ENCODE measurements at regions not wholly inside any gene's neighbourhood (a gene's known extent, or its start where the extent isn't known, plus 50 kb on each side); places are given as distances from the start of the nearest gene placed in this dataset.

DNA sequence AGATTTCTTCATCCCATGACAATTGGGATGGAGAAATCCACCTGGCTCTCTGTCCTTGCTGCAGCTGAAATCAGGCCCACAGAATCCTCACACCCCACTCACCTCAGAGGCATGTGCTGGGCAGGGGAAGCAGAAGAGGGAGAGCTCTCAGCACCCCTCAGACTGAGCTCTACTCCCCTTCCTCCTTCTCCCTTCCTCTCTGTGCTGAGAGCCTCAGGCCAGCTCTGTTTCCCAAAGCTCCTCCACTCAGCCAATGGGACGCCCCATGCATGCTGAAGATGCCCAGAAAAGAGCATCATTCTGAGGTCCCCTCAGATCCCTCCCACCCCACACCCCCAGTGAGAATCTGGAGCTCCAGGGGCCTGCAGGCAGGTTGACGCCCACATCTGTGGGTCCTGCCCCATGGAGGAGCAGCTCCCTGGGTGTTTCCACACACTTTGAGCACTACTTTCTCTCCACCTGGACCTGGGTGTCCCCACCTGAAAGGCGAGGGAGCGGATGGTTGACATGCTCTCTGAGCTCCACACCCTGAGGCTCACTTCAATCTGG is 637.7 kb upstream of the ID2 start:
- DNase-seq (ENCODE audit: low read depth), result no peak

DNA sequence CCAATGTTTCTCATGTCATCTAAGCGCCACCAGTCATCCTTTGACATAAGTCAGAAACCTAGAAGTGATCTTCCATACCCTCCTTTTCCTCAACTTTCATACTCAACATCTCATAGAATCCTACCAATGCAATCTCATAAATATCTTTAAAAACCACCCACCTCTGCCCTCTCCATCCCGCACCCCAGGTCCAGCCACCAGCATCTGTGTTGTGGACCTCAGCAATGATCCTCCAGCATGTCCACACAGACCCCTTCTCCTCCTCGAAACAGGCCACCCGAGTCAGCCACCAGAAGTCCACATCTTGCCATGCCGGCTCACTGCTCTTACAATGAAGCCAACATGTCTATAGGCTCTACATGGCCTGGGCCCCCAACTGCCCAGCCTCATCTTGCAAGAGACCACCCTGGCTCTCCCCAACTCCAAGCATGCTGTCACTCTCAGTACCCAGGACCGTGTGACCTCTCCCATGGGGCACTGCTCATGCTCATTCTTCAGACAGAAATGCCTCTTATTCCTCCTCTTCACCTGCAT is 636.7 kb upstream of the ID2 start:
- DNase-seq (ENCODE audit: low read depth), result no peak

DNA sequence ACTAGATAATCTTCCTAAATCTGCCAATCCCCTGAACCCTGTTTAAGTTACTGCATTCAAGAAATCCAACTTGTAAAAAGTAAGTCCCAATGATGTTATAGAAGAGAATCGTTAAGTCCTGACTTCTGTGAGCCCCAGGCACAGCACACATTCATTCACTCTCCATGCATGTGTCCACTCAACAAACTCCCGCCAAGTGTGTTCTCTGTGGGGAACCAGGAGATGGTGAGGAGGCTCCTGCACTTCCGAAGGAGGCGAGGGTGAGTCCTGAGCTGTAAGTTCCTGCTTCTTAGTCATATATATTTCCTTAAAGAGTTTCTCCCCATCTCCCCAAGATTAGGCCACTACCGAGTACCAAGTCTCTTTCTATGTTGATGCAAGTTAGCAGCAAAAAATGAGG is 635.0 kb upstream of the ID2 start:
- no peak for DNase-seq (ENCODE audit: low read depth)

DNA sequence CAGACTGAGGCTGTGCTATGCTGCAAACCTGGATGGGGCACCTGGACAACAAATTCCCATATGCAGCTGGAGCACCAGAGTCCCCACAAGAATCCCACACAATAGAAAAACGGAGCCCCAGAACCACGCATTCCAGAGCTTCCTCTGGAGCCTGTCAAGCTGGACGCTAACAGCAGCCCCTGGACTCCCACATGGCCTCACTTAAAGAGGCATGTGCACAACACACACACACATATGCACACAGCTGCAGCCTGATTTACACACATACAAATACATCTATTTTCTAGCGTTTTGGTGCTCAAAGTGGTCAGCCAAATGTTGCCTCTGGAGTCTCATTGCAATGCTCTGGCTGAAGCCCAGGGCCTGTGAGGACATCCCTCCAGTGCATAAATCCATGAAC is 632.7 kb upstream of the ID2 start:
- no peak for DNase-seq (ENCODE audit: low read depth)

DNA sequence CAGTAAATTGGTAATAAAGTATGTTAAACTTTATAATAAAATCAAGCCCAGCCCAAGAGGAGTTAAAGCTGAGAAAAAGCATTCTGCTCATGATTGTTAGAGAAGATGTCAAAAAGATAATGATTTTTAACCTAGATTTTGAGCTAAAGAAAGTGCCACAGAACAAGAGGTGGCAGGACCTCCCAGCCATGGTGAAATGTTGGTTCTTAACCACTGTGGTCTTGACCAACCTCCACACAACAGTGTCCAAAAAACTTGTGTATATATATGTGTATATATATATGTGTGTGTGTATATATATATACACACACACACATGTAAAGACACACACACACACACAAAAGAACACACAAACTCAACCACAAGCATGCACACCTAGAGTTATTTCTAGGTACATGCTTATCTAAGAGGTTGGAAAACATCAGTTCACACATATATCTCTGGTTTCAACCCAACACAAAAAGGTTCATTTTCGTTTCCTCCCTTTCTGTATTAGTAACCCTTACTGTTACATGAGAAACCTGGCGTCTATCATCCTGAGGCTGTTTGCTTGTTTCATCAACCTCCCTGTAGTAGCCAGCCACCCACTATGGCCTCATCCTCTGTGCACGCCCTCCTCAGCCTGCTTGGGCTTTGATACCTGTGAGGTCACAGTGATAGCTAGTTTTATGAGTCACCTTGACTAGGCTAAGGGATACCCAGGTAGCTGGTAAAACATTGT is 631.8 kb upstream of the ID2 start:
- DNase-seq (ENCODE audit: low read depth), result no peak

DNA sequence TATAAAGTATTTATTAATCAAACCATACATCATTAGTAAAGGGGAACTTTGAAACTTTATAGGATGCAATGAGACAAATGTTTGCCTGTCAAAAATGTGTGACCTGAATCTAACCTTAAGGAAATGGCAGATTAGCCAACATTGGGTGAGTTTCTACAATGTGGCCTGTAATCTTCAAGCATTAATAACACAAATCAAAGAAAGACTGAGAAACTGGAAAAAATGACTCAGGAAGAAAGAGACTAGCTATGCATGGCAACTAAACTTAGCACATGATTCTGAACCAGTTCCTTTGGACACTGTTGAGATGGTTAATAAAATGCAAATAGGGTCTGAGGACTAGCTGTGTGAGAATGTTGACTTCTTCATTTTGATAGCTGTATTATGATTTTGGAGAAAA is 628.6 kb upstream of the ID2 start:
- no peak for DNase-seq (ENCODE audit: low read depth)

DNA sequence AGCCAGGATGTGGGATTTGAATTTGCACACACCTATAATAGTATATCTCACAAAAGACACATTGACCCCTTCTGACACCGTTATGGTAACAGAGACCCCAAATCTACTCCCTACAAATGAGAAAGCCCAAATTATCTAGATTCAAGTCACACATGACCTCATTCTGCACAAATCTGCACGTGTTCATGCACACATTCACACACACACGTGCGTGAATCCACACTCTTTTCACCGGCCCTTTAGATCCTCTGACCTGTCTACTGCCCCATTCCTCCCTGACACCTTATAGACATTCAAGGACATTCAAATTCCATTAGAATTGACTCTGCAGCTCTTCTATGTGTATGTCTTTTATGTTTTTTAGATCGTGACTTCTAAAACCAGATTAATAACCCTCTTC is 627.8 kb upstream of the ID2 start:
- no peak for DNase-seq (ENCODE audit: low read depth)

DNA sequence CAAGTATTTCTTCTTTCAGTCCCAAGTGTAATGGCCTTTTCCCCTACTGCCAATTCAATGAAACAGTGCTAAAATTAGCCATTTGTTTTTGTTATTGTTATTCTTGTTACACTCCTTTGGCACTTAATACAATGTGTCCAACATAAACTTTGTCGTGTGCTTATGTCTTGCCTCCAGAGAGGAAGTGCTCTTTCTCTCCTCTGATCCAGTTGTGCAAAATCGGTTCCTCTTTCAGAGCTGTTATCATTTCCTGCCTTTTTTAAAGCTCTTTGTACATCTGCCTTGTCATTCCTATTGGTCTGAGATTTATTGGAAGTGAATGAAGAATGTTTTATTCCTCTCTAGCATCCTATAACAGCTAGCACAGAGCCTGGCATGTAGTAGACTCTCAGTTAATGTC is 623.2 kb upstream of the ID2 start:
- DNase-seq (ENCODE audit: low read depth), result no peak

DNA sequence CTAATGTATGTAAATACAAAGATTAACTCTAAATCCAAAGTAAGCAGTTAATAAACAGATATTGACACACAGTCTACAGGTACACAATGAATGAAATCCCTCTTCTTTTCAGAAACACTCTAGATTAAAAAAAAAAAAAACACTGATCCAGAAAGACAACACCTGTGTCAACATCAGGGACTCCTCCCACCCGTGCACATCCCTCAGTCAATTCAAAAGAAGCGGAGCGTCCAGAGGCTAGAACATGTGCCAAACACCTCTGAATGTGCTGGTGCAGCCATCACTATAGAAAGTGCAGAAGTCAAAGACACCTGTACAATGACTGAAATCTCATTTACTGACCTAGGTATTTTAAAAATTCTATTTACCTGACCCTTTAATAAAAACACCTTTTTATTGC is 622.6 kb upstream of the ID2 start:
- DNase-seq (ENCODE audit: low read depth), result no peak

DNA sequence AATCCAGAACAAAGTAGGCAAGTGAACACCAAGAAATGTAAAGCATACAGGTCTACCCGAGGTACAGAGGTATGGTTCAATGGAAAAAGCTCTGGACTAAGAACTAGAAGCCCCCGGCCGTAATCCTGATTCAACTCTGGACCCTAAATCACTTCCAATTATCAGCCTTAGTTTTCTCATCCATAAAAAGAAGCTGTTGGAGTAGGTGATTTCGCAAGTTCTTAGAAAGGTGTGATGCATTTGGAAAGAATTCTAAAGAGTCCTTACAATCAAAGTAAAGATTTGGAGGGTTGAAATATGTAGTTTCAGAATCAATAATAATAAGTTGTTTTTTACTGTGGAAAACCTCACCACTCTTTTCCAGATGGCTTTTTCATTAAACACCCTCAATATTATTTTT is 622.1 kb upstream of the ID2 start:
- DNase-seq (ENCODE audit: low read depth), result no peak

DNA sequence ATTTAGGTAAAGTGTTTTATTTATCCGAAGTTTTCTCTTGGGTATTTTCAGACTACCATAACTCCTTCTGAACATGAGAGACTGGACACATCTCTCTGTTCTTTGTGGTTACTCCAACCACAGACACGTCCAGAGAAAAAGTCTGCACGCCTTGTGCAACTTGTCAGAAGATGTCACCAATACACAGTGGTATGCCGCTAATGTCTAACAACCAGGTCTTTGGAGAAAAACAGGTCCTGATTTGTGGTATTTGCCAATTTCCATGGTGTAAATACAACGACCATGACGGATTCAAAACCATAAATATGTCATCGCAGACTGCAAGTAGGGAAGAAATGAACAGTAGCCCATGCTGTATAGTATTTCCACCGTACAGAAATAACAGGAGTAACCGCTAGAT is 620.6 kb upstream of the ID2 start:
- DNase-seq (ENCODE audit: low read depth), result no peak

DNA sequence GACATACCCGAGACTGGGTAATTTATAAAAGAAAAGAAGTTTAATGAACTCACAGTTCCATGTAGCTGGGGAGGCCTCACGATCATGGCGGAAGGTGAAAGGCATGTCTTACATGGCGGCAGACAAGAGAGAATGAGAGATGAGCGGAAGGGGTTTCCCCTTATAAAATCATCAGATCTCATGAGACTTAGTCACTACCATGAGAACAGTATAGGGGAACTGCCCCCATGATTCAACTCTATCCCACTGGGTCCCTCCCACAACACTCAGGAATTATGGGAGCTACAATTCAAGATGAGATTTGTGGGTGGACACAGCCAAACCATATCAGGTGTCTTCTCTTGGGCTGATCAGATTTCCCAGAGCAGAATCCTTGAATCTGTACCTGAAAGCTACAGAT is 617.3 kb upstream of the ID2 start:
- no peak for DNase-seq (ENCODE audit: low read depth)

DNA sequence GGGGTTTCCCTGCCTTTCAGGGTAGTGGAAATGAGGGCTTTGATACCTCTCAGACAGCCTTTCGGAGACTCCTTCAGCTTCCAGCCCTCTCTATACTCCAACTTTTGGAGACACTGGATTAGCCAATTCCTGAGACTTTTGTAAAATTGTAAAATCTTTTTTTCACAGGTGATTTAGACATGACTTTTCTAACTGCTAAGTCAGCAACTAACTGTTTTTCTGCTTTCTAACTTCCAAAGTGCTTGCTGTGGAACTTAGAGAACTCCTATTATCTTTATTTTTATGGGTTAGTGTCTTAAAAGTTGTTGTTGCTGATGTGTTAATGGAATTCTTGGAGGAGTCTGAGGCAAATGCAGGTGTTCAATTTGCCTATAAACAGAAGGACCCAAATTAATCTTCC is 616.7 kb upstream of the ID2 start:
- DNase-seq (ENCODE audit: low read depth), result no peak

DNA sequence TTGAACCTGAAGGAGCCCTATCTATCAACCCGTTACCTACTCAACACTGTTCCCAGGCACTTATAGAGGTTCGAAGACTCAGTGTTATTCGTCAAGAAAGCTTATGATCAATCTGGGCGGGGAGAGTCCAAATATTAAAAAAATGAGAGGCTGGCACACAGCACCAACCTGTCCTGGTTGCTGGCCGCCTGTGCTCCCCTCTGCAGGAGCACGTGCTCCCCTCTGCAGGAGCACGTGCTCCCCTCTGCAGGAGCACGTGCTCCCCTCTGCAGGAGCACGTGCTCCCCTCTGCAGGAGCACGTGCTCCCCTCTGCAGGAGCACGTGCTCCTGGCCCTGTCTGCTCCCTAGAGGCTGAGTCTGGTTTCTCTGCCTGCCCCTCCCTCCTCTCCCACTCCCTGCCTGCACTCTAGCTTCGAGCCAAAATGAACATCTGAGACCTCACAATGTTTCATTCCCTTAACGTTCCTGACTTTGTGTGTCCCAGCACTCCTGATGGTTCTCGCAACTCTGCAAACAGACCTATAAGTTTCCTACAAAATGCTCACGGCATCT is 614.0 kb upstream of the ID2 start:
- no peak for DNase-seq (ENCODE audit: low read depth)

DNA sequence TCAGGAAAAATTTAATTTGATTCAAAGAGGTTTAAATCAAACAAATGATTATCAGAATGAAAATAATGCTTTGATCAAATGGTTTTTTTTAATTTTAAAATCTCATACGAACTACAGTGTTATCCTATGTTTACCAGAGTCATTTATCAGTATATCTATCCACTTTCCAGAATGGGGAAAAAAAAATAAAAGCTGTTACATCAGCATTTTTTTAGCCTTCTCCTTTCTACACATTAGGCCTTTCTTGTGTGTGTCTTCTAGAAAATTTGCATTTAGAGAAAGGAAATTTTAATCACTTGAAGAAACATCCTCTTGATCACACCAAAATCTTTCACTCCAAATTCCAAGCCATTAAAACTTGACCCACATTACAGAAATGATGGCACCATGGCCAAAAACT is 608.9 kb upstream of the ID2 start:
- DNase-seq (ENCODE audit: low read depth), result no peak

DNA sequence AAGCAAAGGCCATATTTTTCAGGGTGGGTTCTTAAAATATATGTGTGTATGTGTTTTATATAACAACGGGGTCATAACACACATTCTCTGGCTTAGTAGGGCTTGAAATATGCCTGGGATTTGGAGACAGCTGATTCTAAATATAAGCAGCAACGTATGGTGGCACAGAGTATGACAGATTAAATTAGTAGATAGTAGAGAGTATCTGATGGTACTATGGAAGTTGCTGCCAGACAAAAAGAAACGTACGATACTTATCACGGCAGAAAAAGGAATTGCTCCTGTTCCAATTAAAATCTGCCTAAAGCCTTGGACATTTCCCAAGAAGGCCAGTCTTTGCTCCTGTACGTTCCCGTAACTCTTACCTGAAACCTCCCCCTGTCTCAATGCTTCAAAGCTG is 607.9 kb upstream of the ID2 start:
- no peak for DNase-seq (ENCODE audit: low read depth)

DNA sequence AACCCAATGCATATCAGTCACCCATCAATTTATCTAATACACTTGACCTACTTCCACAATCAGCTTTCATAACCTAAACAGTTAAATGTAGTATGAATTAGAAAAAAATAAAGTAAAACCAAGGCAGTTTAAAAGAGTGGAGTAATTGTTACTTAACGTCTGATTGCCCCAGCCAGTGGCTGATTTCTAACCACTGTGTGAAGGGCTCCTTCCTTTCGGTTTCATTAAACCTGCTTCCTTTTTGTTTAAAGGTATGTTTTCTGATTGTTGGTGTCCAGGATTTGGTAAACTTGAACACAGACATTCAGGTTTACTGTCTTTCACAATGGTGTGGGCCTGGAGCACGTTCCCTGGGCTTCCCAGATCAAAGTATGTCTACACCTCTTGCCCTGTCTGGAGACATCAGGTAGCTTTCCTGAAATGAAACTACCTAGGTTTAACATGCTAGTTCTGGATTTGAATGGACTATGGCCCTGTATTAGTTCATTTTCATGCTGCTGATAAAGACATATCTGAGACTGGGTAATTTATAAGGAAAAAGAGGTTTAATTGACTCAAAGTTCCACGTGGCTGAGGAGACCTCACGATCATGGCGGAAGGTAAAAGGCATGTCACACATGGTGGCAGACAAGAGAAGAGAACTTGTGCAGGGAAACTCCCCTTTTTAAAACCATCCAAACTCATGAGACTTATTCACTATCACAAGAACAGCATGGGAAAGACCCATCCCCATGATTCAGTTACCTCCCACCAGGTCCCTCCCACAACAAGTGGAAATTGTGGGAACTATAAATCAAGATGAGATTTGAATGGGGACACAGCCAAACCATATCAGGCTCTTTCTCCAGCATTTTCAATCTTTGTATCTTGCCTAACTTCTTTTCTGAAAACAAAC is 605.2 kb upstream of the ID2 start:
- DNase-seq (ENCODE audit: low read depth), result no peak

DNA sequence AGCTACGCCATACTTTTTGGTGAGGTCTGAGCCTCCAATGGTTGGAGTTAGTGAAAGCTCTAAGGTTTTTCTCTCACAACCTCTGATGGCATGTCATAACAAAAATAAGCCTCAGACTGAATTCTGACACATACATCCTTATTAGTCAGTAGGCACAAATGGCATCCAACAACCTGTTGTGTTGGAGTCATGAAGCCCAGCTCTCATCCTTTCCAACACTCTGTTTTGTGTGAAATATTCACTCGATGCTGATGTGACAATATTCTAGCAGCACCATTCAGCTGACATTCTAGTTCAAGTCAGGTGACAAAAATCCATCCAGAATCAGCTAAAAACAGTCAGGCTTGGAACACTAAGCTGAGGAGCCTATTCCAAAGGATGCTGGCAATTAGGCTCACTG is 603.2 kb upstream of the ID2 start:
- DNase-seq (ENCODE audit: low read depth), result no peak

DNA sequence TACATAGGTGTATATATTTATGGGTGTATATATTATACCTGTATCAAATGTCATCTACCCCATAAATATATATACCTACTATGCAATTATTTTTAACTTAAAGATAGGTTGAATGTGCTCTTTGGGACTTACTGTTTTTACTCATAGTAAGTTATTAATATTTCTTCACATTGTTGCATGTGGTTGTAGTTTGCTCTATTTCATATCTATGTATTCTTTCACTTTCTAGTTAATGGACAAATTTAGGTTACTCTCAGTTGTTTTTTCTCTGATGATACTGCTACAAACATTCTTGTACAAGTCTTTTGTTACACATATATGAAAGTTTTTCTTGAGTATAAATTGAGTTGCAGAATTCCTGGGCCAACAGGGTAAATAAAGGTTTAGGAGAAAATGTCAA is 601.8 kb upstream of the ID2 start:
- DNase-seq (ENCODE audit: low read depth), result no peak

DNA sequence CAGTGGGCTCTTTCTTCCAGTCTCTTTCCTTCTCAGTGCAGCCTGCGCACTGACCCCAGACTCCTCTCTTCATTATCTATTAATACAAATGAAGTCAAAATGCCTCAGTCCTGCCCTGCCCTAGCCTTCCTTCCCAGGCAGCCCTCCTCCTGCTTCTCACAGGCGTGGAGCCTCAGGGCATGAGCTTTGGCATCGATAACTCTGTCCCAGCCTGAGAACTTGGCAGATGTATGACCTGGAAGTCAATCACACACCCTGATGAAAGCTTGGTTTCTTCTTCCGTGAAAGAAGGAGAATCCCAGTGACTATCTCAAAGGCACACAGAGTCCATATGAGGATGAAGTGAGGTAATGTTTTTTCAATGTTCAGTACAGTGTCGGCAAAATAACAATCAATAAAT is 600.7 kb upstream of the ID2 start:
- DNase-seq (ENCODE audit: low read depth), result no peak

DNA sequence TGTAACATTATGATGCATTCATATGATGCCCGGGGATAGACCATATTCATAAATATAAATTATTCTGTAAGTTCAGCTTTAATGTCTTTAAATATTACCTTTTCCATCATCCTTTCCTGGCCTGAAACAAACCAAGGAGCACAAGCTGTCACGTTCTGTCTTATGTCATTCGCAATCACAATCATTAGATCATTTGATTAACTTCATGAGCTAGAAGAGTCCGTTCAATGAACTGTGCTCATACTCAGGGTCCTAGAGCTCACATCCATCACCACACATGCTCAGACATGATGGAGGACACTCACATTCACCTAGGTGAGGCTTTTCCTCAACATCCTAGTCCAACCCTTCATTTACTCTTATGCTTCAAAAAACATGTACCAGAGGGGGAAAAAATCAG is 599.0 kb upstream of the ID2 start:
- no peak for DNase-seq (ENCODE audit: low read depth)

DNA sequence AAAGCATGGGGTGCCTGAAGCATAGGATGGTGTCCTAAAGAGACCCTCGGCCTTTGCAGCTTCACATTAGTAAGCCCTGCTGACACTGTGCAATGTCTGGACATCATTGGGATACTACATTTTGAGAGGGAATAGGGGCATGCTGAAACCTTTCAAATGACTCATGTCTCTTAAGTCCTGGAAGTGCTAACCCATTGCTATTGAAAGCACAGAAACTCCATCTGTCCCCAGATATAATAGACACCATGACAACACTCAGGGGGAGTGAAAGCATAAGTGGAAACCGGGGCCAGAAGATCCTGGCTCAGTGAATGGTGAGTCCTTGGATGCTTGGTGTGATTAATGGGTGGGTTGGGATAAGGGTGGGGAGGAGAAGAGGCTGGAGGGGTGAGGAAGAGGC is 595.5 kb upstream of the ID2 start:
- no peak for DNase-seq (ENCODE audit: low read depth)

All from stimulated activated CD8-positive, alpha-beta memory T cell treated with anti-CD3 and anti-CD28 coated beads, Interleukin-7, amount 100 ng/mL, for 24 hours (primary cell).